GM18909 (cell line): ENCODE measurements at regions not wholly inside any gene's neighbourhood (a gene's known extent, or its start where the extent isn't known, plus 50 kb on each side); places are given as distances from the start of the nearest gene placed in this dataset.

Source experiments
- ATAC-seq: cut with Tn5 transposase; IDR thresholded peaks from one replicate; pipeline ENCODE4 v1.9.1; 2021; ENCODE audit warnings: mild to moderate bottlenecking; ENCODE audit not compliant: unreplicated experiment, poor library complexity

DNA sequence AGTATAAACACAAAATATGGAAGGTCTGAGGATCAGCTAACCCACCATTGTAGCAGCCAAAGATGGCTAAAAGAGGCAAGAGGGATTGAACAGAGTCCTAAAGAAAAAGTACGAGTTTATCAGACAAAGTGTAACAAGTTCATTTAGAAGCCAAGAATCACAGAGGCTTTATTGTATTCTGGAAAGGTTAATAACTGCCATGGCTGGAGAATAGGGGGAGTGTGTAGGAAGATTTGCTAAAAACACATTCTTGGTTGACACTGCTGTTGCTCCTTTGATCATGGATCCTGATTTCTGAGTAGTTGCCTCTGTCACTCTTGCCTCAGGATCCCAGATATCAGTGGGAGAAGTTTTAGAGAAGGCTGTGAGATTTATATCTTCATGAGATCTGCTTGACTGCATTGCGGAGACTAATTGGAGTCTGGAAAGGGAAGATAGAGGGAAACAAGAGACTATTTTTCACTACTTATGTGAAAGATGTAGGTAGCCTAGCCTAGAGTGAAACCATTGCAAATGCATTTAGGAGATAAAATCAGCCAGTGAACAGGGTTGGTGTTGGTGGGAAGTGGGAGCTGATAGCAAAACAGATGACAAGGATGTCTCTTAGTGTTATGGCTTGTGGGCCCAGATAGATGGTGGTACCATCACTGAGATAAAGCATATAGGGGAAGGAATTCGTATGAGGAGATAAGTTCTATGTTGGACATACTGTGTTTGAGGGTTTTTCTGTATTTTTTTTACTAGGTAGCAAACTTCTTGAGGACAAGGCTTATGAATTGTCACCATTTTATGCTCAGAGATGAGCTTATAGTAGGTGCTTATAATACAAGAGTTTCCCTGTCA, 402.9 kb upstream of the PDE3A start:
- ATAC-seq, result no peak

DNA sequence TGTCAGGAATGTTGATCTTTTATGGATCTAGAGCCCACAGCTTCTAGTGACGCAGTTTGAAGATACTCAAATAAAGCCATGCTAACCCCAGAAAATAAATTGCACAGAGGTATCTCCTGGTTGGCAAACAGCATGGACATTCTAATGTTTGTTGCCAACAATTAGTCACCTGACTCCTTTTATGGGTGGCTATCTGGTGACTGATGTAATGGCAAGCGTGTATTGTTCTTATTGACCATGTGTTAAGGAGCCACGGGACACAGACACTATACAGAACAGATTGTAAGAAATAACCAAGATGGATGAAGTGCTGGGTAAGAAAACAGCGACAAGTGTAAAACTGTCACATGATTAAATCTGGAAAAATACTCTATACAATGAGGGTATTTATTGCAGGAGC, 401.3 kb upstream of the PDE3A start:
- ATAC-seq, result no peak

DNA sequence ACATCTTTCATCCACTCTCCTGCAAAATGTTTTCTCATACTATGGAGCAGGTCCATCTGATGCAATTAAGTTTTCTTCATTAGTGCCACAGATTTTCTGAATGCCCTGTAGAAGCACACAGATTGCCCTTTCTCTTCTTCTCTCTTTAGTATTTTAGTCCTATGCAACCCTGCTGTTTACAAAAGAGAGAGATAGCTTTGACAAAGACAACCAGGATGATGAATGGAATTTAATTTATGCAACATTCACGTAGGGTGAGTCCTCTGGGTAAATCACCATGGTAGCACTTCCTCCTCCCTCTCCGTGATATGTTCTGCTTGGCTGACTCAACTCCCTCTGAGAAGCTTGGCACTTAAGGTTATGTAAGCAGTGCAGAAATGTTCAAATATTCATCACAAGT, 400.9 kb upstream of the PDE3A start:
- no peak for ATAC-seq

DNA sequence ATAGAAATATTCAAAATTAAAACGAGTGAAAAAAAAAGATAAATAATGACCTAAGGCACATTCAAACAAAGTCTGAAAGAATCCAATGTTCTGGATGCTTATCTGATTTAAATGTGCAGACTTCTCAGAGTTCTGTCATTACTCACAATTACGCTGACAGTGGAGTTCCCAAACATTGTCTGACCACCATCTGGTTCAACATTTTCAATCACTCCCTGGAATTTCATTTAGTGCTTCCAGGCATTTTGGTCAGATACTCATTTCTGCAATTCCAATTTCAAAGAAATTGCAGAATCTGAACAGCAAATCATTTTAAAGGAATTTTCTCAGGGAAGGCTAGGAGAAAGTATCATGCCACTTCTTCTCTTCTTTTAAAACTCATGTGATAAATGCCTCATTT, 398.2 kb upstream of the PDE3A start:
- no peak for ATAC-seq

DNA sequence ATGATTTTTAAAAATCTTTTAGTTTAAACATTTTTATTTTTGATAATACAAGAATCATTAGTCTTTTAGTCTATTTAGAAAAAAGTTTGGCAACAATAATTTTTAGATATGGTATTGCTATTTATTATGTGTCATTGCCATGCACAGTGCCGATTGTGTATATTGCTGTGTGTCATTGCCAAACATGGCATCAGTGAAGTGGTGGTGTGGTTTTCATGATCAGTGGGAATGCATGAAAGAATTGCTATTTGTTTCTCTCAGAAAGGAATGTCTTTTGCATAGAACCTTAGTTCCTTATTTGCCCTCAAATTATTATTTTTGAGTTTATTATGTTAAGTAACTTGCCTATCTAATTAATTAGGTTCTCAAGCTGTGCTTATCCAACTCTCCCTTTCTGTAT, 397.5 kb upstream of the PDE3A start:
- ATAC-seq, result no peak

DNA sequence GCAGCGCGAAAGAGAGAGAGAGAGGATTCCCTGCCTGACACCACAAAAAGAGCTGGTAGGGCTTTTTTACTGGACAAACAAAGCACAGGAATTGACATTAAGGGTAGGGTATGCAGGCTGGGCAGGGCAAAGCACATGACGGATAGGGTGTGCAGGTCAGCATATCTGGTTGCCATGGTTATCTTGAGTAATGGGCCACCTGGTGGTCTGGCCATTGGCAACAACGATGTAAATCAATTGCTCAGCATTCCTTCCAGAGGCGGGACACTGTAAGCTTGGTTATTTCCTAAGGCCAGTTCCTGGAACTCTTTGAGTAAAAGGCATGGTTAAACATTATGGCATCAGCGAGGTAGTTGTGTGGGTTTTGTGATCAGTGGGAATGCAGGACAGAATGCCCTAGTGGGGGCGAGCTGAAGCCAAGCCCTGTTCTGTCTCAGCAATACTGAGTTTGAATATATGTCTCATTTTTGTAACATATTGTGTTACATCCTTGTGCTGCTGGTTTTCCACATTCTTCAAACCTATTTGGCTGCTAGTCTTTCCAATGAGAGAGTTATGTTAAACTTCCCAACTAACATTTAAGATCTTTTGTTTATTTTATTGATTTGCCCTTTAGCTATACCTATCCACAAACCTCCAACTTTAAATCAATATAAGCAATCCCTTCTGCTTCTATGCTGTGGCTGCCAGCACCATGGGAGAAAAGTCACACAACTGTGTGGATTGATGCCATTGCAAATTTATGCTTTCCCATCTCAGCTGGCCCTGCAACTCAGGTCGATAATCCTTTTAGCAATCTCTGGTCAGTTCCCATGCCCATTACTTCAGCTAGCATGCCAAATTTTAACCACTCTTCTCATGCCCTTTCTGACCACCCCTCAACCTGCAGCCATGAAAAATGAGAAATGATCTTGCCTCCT, 396.7 kb upstream of the PDE3A start:
- ATAC-seq, result no peak

DNA sequence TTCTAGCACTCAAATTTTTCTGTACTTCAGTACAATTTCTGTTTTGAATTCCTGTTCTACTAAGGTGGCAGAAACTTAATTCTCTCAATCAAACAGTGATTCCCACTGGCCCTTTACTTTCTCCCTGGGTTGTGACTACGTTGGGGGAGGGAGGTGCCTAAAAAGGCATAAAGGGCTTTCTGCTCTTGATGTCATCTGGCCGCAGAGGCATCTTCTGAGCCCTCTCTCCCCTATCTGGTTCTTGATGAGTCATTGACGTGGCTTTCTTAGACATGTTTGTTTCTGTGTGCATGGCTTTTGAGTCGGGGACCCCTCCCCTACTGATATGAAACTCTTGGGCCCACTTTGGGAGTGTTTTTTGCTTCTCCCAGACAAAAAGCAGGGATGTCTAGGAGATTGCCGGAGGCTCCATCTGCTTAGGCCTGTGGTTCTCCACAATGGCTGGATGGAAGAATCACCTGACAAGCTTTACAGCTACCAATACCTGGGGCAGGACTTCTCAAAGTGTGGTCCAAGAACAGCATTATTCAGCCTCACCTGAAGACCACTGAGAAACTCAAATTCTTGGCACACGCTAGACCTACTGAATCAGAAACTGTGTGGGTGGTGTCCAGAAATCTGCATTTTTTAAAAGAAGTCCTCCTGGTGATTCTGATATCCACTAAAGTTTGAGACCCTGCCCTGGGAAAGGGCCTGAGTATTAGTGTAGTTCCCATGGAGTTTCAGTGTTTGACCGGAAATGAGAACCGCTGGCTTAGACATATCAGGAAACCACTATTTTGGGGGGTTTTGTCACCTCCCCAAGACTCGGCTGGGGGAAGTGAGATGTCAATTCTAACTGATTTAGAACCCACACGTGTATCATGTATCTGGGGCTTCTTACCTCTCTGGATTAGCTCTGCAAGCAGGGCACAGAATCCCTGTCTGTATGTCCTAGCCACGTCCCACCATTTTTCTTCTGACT, 395.7 kb upstream of the PDE3A start:
- ATAC-seq, result no peak

DNA sequence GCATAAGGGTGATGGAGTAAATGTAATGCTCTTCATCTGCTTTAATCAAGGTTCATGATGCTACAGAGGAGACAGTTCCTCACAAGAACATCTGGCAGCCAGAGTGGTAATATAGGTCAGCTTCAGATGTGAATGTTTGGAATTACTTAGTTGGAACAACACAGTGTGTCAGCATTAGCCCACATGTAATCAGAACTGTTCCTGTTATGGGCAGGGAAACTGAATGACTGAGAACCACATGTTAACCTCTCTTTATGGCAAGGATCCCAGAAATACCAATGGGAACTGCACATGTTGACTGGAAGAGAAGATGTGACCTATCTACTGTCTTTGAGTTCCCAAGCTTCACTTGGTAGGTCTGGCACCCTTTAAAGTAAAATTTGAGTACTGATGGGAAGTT, 390.1 kb upstream of the PDE3A start:
- ATAC-seq, result no peak

DNA sequence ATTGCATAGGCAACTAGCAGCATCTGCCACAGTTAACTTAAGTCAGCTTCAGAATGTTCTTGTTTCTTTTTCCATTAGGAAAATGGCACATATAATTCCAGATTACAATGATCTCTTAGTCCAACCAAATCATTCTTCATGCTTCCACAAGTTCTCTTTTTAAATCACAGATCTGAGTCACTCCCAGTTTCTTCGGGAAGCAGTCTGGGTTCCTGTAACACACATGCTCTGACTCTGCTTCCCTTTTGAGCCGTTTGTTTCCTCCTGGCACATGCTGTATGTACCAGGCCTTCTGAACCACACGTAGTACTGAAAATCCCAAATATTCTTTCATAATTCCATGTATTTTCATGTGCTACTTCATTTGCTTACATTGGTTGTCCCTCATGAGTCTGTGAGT, 388.8 kb upstream of the PDE3A start:
- no peak for ATAC-seq

DNA sequence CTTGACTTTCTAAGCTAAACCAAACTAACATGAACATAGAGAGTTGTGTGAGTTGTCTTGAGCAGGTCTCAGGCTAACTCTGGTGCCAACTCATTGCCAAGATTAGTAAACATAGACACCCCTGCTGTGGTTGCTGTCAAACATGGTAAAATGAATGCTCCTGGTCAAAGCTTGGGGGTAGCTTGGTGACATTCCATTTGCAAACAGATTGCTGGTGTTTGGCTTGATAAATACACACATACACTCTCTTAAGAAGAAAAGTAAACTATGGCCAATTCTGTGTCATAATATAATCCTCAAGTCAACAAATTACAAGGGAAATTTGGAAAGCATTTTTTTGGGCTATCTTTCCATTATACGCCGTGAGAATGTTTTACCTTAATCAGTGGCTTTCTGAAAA, 386.4 kb upstream of the PDE3A start:
- no peak for ATAC-seq

DNA sequence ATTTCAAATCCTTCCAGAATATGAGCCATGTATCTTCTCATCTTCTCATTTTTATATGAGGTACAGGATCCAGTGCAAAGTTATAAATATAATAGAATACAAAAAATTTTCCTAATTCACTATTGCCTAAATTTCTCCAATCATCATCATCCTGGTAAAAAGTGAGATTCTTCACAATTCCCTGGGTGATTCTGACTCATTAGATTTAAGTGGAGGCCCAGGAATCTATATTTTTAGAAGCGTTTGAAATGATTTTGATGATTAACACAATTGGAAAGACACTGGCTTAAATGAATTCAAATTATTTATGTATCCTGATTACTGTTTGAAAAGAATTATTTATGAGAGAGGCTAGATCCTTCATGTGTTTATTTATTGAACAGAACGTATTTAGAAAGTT, 380.3 kb upstream of the PDE3A start:
- ATAC-seq, result no peak

DNA sequence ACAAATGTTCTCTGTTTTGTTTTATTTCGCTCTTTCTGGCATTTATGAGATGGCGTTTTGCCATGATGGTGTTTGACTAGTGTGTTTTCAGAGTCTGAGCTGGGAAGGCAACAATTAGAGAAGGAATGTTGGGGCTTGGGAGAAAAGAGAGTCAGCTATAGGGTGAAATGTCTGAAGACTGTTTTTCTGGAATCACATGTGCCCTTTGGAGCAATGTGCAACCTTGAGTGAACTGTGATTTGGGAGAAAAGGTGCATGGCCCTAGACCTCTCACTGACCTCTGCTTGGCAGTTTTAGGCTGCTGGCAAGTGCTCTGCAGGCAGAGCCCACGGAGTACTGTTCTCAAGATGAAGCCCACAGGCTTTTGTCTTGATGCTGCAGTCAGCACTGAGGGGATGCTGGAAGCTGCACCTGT, 379.9 kb upstream of the PDE3A start:
- no peak for ATAC-seq

DNA sequence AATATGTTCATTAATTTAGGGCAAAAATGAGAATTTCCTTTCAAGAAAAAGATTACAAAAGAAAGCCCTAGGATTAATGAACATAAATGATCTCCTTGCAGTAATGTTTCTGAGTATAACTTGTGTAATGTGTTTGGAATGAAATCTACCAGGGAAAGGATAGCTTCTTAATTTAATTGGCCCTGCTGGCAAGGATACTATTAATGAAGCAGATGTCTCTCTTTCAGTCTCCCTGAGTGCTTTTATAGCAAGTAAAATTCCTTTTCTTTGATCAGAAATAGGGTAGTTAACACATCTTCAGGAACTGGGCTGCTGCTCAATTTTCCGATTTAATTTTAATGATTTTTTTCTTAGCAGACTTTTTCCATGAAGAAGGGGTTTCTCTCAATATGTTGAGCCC, 379.4 kb upstream of the PDE3A start:
- no peak for ATAC-seq

DNA sequence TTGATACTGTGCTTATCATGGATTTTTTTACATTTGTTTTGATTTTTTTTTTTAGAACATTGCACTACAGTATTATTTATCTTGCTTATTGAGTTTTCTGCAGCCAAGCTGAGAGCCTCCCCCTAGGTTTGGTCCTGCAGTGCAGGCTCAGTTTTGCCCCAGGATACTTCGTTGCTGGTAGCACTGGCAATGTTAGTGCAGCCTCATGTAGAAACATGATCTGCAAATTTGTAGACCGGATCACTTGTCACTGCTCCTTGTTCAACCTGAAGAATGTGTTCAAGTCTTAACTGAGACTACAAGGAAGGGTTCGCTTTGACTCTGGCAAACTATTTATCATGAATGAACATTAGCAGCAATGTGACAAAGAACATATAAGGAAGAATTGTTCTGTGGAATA, 377.2 kb upstream of the PDE3A start:
- ATAC-seq, result no peak

DNA sequence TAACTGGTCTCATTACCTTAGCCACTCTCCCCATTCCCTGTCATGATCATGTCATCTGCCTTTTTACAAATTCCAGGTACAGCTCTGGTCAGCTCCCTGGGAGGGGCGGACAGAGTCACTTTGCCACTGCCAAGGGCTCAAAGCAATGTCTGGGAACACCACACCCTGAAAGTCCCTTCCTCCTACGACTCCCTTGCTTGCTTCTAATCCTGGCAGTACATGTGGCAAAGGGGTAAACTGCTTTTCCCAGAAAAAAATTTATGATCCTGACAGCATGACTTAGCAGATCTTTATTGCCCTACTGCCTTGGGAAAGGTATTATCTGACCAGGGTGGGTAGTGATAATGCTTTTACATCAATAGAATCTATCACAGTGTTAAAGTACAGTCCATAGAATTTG, 376.0 kb upstream of the PDE3A start:
- no peak for ATAC-seq

DNA sequence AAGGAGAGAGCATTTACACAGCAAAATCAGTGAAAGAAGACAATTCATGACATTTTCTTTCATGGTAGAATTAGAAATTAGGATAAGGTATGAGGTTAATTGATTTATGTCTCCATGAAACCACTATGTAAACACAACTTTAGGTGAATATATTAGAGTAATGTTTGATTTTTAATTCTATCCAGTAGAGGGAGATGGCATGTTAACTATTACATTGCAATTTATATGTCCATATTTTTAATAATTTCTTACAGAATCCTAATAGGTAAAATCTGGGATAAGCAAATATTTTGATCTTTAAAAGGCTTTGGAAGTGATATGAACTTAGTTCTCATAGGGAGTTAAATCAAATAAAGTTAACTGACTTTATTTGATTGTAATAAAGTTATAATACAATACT, 373.4 kb upstream of the PDE3A start:
- no peak for ATAC-seq

DNA sequence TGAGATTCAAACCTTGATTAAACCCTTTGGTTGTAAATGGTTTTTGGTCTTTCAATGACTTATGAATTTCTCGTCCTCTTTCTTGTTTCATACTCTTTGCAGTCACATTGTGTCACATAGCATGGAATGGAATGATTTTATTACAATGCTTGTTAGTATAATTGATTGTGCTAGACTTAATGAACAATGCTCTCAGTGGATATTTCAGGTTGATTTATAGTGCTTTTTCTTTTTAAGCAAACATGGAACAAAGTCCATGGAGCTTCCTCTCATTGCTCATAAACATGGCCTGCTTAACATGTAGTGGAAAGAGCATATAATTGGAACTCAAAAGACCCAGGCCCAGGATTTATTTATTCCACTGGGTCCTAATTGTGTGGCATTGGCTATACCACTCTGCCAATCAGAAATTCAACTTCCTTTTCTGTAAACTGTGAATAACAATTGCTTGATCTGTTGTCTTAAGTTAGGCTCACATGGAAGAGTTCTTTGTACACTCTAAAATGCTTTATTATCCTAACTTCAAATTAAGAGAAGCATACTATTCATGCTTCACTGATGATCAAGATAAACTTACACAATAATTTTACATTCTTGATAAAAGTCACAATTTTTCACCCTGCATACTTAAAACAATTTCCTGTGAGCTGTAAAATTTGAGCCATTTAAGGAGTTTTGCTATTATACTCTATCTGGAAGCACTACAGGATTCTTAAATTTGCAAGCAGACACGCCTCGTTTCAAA, 370.5 kb upstream of the PDE3A start:
- no peak for ATAC-seq

DNA sequence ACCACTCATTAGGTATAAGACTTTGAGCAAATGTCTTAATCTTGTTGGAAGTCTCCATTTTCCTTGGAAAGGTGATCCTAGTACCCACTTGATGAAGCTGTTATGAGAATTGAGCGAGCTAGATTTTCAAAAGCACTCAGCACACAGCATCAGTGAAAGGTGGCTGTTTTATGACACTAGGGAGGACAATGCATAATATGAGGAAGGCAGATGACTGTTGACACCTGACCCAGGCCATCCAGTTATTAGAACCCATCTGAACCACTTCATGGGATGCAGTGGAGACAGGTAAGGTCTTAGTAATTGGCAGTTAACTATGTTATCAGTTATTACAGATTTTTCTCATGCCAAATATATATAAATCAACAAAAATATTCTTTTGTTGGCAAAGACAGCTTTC, 369.9 kb upstream of the PDE3A start:
- no peak for ATAC-seq

DNA sequence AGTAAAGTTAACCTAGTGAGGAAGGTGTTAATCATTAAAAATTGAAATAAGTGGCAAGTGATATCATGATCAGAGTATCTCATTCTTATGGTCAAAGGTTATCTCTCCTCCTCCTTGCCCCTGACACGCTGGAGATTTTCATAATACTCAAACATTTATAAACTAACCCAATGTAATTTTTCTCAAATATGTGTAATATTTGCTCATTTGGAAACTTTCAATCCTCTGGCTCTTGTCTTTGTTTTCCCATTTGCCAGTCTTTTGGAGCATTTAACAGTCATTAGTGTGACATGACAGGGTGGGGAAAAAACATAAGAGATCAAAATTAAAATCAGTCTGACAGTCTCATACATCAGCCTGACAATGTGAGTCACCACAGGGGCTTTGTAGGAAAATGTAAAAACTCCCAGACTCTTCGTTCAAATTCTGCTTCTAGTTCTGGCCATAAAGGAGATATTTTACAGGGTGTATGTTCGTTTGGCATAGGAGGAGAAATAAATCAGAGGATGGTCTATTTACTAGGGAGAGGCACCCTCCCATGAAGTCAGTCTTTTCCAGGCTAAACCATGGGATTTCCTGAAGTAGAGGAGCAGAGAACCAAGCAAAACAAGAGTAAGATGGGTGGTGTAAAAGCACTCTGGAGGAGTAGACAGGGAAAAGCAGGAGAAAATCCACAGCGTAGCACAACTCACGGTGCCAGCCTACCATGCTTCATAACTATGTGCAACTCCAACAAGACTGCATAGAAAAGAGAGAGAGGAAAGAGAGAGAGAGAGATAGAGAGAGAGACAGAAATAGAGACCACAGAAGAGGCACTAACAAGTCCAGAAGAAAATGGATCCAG, 369.2 kb upstream of the PDE3A start:
- ATAC-seq, result no peak
